Brain microvascular endothelial cell (primary cell): ENCODE measurements at regions not wholly inside any gene's neighbourhood (a gene's known extent, or its start where the extent isn't known, plus 50 kb on each side); places are given as distances from the start of the nearest gene placed in this dataset.

Source experiments
- DNase-seq: peaks from one replicate; pipeline ENCODE4 v3.0.0-alpha.2; 2020
- H3K27ac ChIP-seq: fragments of 250-450 bp; sonication (Bioruptor Pico); 2 replicates; pipeline ENCODE4 v1.5.1; 2020; ENCODE audit warnings: mild to moderate bottlenecking, moderate library complexity
- H3K27me3 ChIP-seq: fragments of 250-450 bp; sonication (Bioruptor Pico); replicated peaks from 2 replicates; pipeline ENCODE4 v1.5.1; 2020; ENCODE audit warnings: mild to moderate bottlenecking
- H3K36me3 ChIP-seq: fragments of 250-450 bp; sonication (Bioruptor Pico); replicated peaks from 2 replicates; pipeline ENCODE4 v1.5.1; 2020; ENCODE audit warnings: mild to moderate bottlenecking
- H3K4me3 ChIP-seq: 2 replicates; pipeline ENCODE4 v1.5.1; 2011; ENCODE audit warnings: low read depth, mild to moderate bottlenecking, control low read depth, low read length, moderate library complexity
- in situ Hi-C: cut with HindIII; loops from 2 replicates; pipeline ENCODE4 v1.10.0; 2017; ENCODE audit warnings: low sequenced_read_pairs, low pct_ligation_motif_present
- TF ChIP-seq, protein P1 (sequence below): IDR thresholded peaks from 2 replicates; pipeline ENCODE4 v1.5.1; 2011; ENCODE audit warnings: low read depth, mild to moderate bottlenecking, moderate library complexity, low read length, control low read depth, inconsistent platforms; ENCODE audit errors: missing control alignments

DNA sequence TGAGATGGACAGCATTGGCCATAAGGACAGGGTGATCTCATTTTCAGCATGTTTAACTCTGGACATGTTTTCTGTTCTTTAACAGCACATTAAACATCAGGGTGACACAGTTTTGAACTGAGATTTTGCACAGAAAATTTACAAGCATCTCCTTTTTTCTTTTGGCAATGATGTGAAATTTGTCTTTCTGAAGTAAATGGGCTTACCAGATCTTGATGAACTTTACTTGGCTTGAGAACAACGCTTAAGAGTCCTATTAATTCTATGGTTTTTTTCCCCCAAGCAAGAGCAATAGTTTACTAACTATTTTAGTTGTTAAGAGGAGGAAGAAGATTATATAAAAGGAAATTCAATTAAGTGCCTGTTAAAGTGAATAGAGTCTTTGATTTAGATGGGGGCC is 491.0 kb downstream of the SNAPC1 start:
- no peak for DNase-seq
- no peaks in the 10 kb centered on the region for H3K27me3 ChIP-seq
- in situ Hi-C loops = no loop called here
- H3K27ac ChIP-seq = no peak overlapping the region
- TF ChIP-seq, protein P1, sequence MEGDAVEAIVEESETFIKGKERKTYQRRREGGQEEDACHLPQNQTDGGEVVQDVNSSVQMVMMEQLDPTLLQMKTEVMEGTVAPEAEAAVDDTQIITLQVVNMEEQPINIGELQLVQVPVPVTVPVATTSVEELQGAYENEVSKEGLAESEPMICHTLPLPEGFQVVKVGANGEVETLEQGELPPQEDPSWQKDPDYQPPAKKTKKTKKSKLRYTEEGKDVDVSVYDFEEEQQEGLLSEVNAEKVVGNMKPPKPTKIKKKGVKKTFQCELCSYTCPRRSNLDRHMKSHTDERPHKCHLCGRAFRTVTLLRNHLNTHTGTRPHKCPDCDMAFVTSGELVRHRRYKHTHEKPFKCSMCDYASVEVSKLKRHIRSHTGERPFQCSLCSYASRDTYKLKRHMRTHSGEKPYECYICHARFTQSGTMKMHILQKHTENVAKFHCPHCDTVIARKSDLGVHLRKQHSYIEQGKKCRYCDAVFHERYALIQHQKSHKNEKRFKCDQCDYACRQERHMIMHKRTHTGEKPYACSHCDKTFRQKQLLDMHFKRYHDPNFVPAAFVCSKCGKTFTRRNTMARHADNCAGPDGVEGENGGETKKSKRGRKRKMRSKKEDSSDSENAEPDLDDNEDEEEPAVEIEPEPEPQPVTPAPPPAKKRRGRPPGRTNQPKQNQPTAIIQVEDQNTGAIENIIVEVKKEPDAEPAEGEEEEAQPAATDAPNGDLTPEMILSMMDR = no peak
- no peaks in the 10 kb centered on the region for H3K36me3 ChIP-seq
- H3K4me3 ChIP-seq = no peak overlapping the region

DNA sequence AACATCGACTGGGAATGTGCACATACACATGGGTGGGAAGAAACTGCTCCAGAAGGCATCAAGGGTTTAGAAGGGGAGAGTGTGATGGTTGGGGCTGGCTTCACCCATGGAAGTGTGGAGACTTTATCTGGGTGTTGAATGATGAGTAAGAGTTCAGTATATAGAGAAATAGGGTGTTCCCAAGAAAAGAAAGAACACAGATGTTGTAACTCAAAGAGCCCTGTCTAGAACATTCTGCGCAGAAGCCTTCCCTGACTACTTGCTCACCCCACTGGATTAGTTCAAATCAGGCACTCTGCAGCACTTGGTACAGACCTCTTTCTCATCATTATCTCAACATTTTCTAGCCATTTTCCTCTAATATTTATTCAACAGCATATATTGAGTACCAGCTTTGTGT is 491.7 kb downstream of the SNAPC1 start:
- no peak overlapping the region for H3K27ac ChIP-seq
- no peaks in the 10 kb centered on the region for H3K27me3 ChIP-seq
- H3K36me3 ChIP-seq = no peaks in the 10 kb centered on the region
- in situ Hi-C loops = no loop called here
- TF ChIP-seq, protein P1 = no peak
- DNase-seq = no peak
- H3K4me3 ChIP-seq = no peak overlapping the region

DNA sequence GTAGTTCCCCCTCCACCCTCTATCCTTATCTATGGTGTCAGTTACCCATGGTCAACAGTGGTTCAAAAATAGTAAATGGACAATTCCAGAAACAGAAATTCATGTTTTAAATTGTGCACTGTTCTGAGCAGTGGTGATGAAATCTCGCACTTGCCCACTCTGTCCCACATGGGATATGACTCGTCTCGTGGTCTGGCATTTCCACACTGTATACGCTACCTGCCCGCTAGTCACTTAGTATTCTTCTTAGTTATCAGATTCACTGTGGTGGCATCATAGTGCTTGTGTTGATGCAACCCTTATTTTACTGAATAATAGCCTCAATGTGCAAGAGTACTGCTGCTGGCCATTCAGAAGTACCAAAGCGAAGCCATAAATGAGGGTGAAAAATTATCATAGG is 507.0 kb downstream of the SNAPC1 start:
- in situ Hi-C loops = no loop called here
- TF ChIP-seq, protein P1 = no peak
- Histone ChIP-seq H3K27me3 (no peaks in the 10 kb centered on the region), H3K27ac (no peak overlapping the region), H3K4me3 (no peak overlapping the region), H3K36me3 (no peaks in the 10 kb centered on the region)
- DNase-seq = no peak

DNA sequence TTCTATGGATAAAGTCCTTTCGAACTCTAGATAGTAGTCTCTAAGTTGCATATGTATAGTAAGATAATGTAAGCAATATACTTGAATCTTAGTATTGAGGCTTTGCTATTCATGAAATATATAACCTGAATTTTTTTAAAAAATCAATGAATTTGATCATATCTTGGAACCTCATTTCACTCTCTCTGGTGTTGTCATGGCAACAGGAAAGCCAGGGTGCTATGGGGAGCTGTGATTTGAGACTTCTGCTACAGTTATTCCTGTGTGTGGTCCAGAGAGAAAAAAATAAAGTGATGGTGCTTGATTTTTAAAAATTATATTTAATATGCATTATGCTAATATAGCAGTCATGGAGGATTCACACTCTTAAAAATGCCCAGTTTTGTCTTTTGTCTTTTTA is 508.0 kb downstream of the SNAPC1 start:
- Histone ChIP-seq H3K27ac (no peak overlapping the region), H3K36me3 (no peaks in the 10 kb centered on the region), H3K27me3 (no peaks in the 10 kb centered on the region), H3K4me3 (no peak overlapping the region)
- TF ChIP-seq, protein P1 = no peak
- in situ Hi-C loops = no loop called here
- DNase-seq = no peak

DNA sequence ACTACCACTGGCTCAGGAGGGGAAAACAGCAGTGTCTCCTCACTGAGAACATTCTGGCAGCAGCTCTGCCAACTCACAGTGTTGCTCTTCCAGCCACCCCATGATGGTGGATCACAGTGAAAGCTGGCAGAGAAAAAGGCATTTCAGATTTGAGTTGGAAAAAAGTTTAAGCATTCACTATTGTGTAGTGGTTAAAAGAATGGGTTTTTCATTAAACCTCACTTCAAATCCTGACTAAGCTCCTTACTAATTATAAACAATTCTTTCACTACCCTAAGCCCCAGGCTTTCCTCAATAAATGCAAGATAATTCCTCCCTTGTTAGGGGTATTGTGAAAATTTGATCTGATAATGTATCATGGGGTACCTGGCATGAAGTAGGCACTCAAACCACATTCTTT is 518.1 kb downstream of the SNAPC1 start:
- TF ChIP-seq, protein P1 = no peak
- in situ Hi-C loops = no loop called here
- H3K4me3 ChIP-seq = no peak overlapping the region
- H3K27ac ChIP-seq = no peak overlapping the region
- H3K27me3 ChIP-seq = no peaks in the 10 kb centered on the region
- no peak for DNase-seq
- H3K36me3 ChIP-seq = no peaks in the 10 kb centered on the region

DNA sequence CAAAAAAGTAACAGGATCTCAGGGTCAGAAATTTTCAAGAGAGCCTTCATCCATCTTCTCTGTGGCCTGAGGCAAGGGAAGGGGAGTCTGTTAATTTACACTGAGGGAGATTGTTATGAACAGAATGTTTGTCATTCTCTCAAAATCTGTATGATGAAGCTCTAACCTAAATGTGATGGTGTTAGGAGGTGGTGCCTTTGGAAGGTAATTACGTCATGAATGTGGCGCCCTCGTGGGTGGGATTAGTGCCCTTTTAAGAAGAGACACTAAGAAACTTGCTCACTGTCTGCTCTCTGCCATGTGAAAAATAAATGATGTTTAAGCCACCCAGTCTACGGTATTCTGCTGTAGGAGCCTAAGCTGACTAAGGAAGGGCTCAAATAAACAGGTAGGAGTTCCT is 521.6 kb downstream of the SNAPC1 start:
- H3K27ac ChIP-seq = no peak overlapping the region
- in situ Hi-C loops = no loop called here
- no peak for DNase-seq
- H3K27me3 ChIP-seq = no peaks in the 10 kb centered on the region
- TF ChIP-seq, protein P1 = no peak
- no peak overlapping the region for H3K4me3 ChIP-seq
- no peaks in the 10 kb centered on the region for H3K36me3 ChIP-seq
